GM18505 (cell line): ENCODE measurements at regions not wholly inside any gene's neighbourhood (a gene's known extent, or its start where the extent isn't known, plus 50 kb on each side); places are given as distances from the start of the nearest gene placed in this dataset.
"Not testable (repeated sequence)": the region's sequence is repeated elsewhere in the genome, so short reads cannot be mapped to it uniquely, and the experiment has no call there.

Experiments used
- ATAC-seq: cut with Tn5 transposase; IDR thresholded peaks from one replicate; pipeline ENCODE4 v1.9.1; 2021; ENCODE audit not compliant: unreplicated experiment
- POLR2A ChIP-seq: IDR thresholded peaks from 4 replicates; pipeline ENCODE4 v1.6.1; 2011; ENCODE audit warnings: borderline replicate concordance; ENCODE audit not compliant: insufficient read depth, insufficient read length; ENCODE audit errors: extremely low read depth

GRCh38 chr3:125645616-125646015, 50.3 kb upstream of the OSBPL11 start:
- TF ChIP-seq POLR2A = no peak
- no peak for ATAC-seq

GRCh38 chr3:125646581-125646980, 51.3 kb upstream of the OSBPL11 start:
- no peak for ATAC-seq

GRCh38 chr3:125647318-125648014, 52.2 kb upstream of the OSBPL11 start:
- ATAC-seq = no peak
- TF ChIP-seq POLR2A = no peak

More at GRCh38 chr3:125646581-125646980, 51.3 kb upstream of the OSBPL11 start:
- TF ChIP-seq POLR2A = no peak

GRCh38 chr3:125651244-125651643, 55.9 kb upstream of the OSBPL11 start:
- ATAC-seq = no peak
- TF ChIP-seq POLR2A = no peak

- TF ChIP-seq POLR2A = no peak
- ATAC-seq = no peak
These were observed 57.1 kb upstream of the OSBPL11 start for GRCh38 chr3:125652349-125652748.

- ATAC-seq = no peak
- no peak for TF ChIP-seq POLR2A
These were observed 59.2 kb upstream of the OSBPL11 start for GRCh38 chr3:125654526-125654925.

- ATAC-seq = no peak
- no peak for TF ChIP-seq POLR2A
These were observed 67.4 kb upstream of the OSBPL11 start for GRCh38 chr3:125662675-125663074.

GRCh38 chr3:125670352-125670751, 75.1 kb upstream of the OSBPL11 start:
- ATAC-seq = no peak
- no peak for TF ChIP-seq POLR2A

- TF ChIP-seq POLR2A = no peak
- ATAC-seq = no peak
These were observed 75.6 kb upstream of the OSBPL11 start for GRCh38 chr3:125670945-125671344.

GRCh38 chr3:125671461-125672243, 76.4 kb upstream of the OSBPL11 start:
- TF ChIP-seq POLR2A = no peak
- no peak for ATAC-seq

- no peak for ATAC-seq
- TF ChIP-seq POLR2A = no peak
These were observed 80.5 kb upstream of the OSBPL11 start for GRCh38 chr3:125675791-125676190.

GRCh38 chr3:125679258-125679657, 84.0 kb upstream of the OSBPL11 start:
- no peak for ATAC-seq

GRCh38 chr3:125681146-125681545, 85.8 kb upstream of the OSBPL11 start:
- no peak for TF ChIP-seq POLR2A
- no peak for ATAC-seq

More at GRCh38 chr3:125679258-125679657, 84.0 kb upstream of the OSBPL11 start:
- no peak for TF ChIP-seq POLR2A

- not testable (repeated sequence) for ATAC-seq
These were observed 86.6 kb upstream of the OSBPL11 start for GRCh38 chr3:125681906-125682305.

GRCh38 chr3:125682610-125683009, 87.3 kb upstream of the OSBPL11 start:
- ATAC-seq = not testable (repeated sequence)
